Hepatocyte (in vitro differentiated cells): ENCODE measurements at regions not wholly inside any gene's neighbourhood (a gene's known extent, or its start where the extent isn't known, plus 50 kb on each side); places are given as distances from the start of the nearest gene placed in this dataset.

ENCODE experiments used
- EZH2 ChIP-seq: fragments of 200-600 bp; sonication (generic); IDR thresholded peaks from 2 replicates; pipeline ENCODE4 v1.6.1; 2016; ENCODE audit warnings: antibody characterized with exemption, mild to moderate bottlenecking, borderline replicate concordance
- EZH2phosphoT487 ChIP-seq: fragments of 200-600 bp; sonication (generic); IDR thresholded peaks from one replicate; pipeline ENCODE4 v1.6.1; 2018; ENCODE audit warnings: antibody characterized with exemption, mild to moderate bottlenecking, low read depth, moderate library complexity; ENCODE audit not compliant: unreplicated experiment, severe bottlenecking
- TF ChIP-seq, protein P1 (sequence below): fragments of 200-600 bp; sonication (generic); IDR thresholded peaks from 2 replicates; pipeline ENCODE4 v1.5.1; 2016; ENCODE audit warnings: antibody characterized with exemption, mild to moderate bottlenecking; ENCODE audit not compliant: poor library complexity

DNA sequence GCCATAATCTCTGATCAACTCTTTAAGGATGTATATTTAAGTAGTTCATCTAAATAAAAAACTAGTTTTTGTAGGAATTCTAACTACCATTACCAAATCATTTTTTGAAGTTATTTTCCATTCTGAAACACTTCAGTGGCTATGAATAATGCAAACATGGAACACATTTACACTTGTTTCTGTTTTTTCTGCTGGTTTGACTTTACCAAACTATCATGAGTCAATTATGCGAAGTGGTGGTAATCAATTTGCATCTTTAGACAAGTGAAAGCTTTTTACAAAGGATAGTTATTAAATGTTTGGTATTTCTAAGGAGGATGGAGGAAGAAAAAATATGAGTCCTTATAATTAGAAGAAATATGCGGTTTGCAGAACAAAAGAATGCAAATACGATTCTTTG is 202.0 kb upstream of the MMADHC start:
- TF ChIP-seq EZH2 = no peak
- TF ChIP-seq, protein P1, sequence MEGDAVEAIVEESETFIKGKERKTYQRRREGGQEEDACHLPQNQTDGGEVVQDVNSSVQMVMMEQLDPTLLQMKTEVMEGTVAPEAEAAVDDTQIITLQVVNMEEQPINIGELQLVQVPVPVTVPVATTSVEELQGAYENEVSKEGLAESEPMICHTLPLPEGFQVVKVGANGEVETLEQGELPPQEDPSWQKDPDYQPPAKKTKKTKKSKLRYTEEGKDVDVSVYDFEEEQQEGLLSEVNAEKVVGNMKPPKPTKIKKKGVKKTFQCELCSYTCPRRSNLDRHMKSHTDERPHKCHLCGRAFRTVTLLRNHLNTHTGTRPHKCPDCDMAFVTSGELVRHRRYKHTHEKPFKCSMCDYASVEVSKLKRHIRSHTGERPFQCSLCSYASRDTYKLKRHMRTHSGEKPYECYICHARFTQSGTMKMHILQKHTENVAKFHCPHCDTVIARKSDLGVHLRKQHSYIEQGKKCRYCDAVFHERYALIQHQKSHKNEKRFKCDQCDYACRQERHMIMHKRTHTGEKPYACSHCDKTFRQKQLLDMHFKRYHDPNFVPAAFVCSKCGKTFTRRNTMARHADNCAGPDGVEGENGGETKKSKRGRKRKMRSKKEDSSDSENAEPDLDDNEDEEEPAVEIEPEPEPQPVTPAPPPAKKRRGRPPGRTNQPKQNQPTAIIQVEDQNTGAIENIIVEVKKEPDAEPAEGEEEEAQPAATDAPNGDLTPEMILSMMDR = no peak
- no peak for TF ChIP-seq EZH2phosphoT487
